ENCODE measurements at regions not wholly inside any gene's neighbourhood (a gene's known extent, or its start where the extent isn't known, plus 50 kb on each side); places are given as distances from the start of the nearest gene placed in this dataset.

- intact Hi-C loops (cut with micrococcal nuclease) = no loop called here
- Mint-ChIP-seq H3K9me3 (no peaks in the 10 kb centered on the region), H3K27me3 (ENCODE audit: low read depth) (no peaks in the 10 kb centered on the region), H3K4me1 (ENCODE audit: low read depth) (no peaks in the 10 kb centered on the region), H3K36me3 (ENCODE audit: low read depth) (no peaks in the 10 kb centered on the region), H3K4me3 (no peak overlapping the region), H3K27ac (no peak overlapping the region)
- CTCF ChIA-PET = no interaction called here
- no peak for DNase-seq
These were observed 171.5 kb downstream of the NUAK1 start for GRCh38 chr12:105967038-105967776.

- DNase-seq = no peak
- H3K36me3 Mint-ChIP-seq (ENCODE audit: low read depth) = no peaks in the 10 kb centered on the region
- H3K27ac Mint-ChIP-seq = no peak overlapping the region
- H3K27me3 Mint-ChIP-seq (ENCODE audit: low read depth) = no peaks in the 10 kb centered on the region
- intact Hi-C loops (cut with micrococcal nuclease) = no loop called here
- no peaks in the 10 kb centered on the region for H3K4me1 Mint-ChIP-seq (ENCODE audit: low read depth)
- no peaks in the 10 kb centered on the region for H3K9me3 Mint-ChIP-seq
- CTCF ChIA-PET = interaction anchor here (0.9 kb wide), 1 partner anchor 89 kb away, joined by 3 read pairs; no protein-coding TSS in a partner anchor
- H3K4me3 Mint-ChIP-seq = no peak overlapping the region
These were observed 170.7 kb downstream of the NUAK1 start for GRCh38 chr12:105968025-105968424.

GRCh38 chr12:105970885-105971284, 167.9 kb downstream of the NUAK1 start:
- Mint-ChIP-seq H3K27ac (no peak overlapping the region), H3K36me3 (ENCODE audit: low read depth) (no peaks in the 10 kb centered on the region), H3K9me3 (no peaks in the 10 kb centered on the region), H3K27me3 (ENCODE audit: low read depth) (no peaks in the 10 kb centered on the region), H3K4me1 (ENCODE audit: low read depth) (no peaks in the 10 kb centered on the region), H3K4me3 (no peak overlapping the region)
- no peak for DNase-seq
- CTCF ChIA-PET = no interaction called here
- intact Hi-C loops (cut with micrococcal nuclease) = no loop called here

- DNase-seq = no peak
- intact Hi-C loops (cut with micrococcal nuclease) = no loop called here
- CTCF ChIA-PET = no interaction called here
- H3K27me3 Mint-ChIP-seq (ENCODE audit: low read depth) = peaks cover 4% of the 10 kb centered on the region
- no peak overlapping the region for H3K4me3 Mint-ChIP-seq
- no peaks in the 10 kb centered on the region for H3K4me1 Mint-ChIP-seq (ENCODE audit: low read depth)
- H3K9me3 Mint-ChIP-seq = no peaks in the 10 kb centered on the region
- H3K27ac Mint-ChIP-seq = no peak overlapping the region
- H3K36me3 Mint-ChIP-seq (ENCODE audit: low read depth) = no peaks in the 10 kb centered on the region
These were observed 164.0 kb downstream of the NUAK1 start for GRCh38 chr12:105974738-105975137.

GRCh38 chr12:105975351-105975750, 163.4 kb downstream of the NUAK1 start:
- Mint-ChIP-seq H3K4me3 (no peak overlapping the region), H3K27ac (no peak overlapping the region), H3K4me1 (ENCODE audit: low read depth) (no peaks in the 10 kb centered on the region), H3K9me3 (no peaks in the 10 kb centered on the region), H3K36me3 (ENCODE audit: low read depth) (no peaks in the 10 kb centered on the region), H3K27me3 (ENCODE audit: low read depth) (peaks cover 4% of the 10 kb centered on the region)
- CTCF ChIA-PET = no interaction called here
- intact Hi-C loops (cut with micrococcal nuclease) = no loop called here
- no peak for DNase-seq

GRCh38 chr12:105977236-105977635, 161.5 kb downstream of the NUAK1 start:
- no peak overlapping the region for H3K4me3 Mint-ChIP-seq
- H3K9me3 Mint-ChIP-seq = no peaks in the 10 kb centered on the region
- no peak overlapping the region for H3K27ac Mint-ChIP-seq
- no peaks in the 10 kb centered on the region for H3K4me1 Mint-ChIP-seq (ENCODE audit: low read depth)
- no peak for DNase-seq
- peaks cover 4% of the 10 kb centered on the region for H3K27me3 Mint-ChIP-seq (ENCODE audit: low read depth)
- intact Hi-C loops (cut with micrococcal nuclease) = no loop called here
- no peaks in the 10 kb centered on the region for H3K36me3 Mint-ChIP-seq (ENCODE audit: low read depth)
- CTCF ChIA-PET = interaction anchor here (0.6 kb wide), 1 partner anchor 287 kb away, joined by 4 read pairs; no protein-coding TSS in a partner anchor

GRCh38 chr12:105977652-105978051, 161.1 kb downstream of the NUAK1 start:
- Mint-ChIP-seq H3K4me1 (ENCODE audit: low read depth) (no peaks in the 10 kb centered on the region), H3K27me3 (ENCODE audit: low read depth) (peaks cover 4% of the 10 kb centered on the region), H3K9me3 (no peaks in the 10 kb centered on the region), H3K27ac (no peak overlapping the region), H3K36me3 (ENCODE audit: low read depth) (no peaks in the 10 kb centered on the region), H3K4me3 (no peak overlapping the region)
- intact Hi-C loops (cut with micrococcal nuclease) = no loop called here
- CTCF ChIA-PET = interaction anchor here (0.6 kb wide), 1 partner anchor 287 kb away, joined by 4 read pairs; no protein-coding TSS in a partner anchor
- no peak for DNase-seq

- no peak overlapping the region for H3K27ac Mint-ChIP-seq
- no peak overlapping the region for H3K4me3 Mint-ChIP-seq
- intact Hi-C loops (cut with micrococcal nuclease) = no loop called here
- no peaks in the 10 kb centered on the region for H3K4me1 Mint-ChIP-seq (ENCODE audit: low read depth)
- no peaks in the 10 kb centered on the region for H3K36me3 Mint-ChIP-seq (ENCODE audit: low read depth)
- DNase-seq = no peak
- peaks cover 4% of the 10 kb centered on the region for H3K27me3 Mint-ChIP-seq (ENCODE audit: low read depth)
- no peaks in the 10 kb centered on the region for H3K9me3 Mint-ChIP-seq
- CTCF ChIA-PET = no interaction called here
These were observed 160.5 kb downstream of the NUAK1 start for GRCh38 chr12:105978276-105978675.

- CTCF ChIA-PET = no interaction called here
- H3K27me3 Mint-ChIP-seq (ENCODE audit: low read depth) = peaks cover 4% of the 10 kb centered on the region
- DNase-seq = no peak
- H3K36me3 Mint-ChIP-seq (ENCODE audit: low read depth) = no peaks in the 10 kb centered on the region
- no peaks in the 10 kb centered on the region for H3K9me3 Mint-ChIP-seq
- H3K4me1 Mint-ChIP-seq (ENCODE audit: low read depth) = no peaks in the 10 kb centered on the region
- no peak overlapping the region for H3K4me3 Mint-ChIP-seq
- no peak overlapping the region for H3K27ac Mint-ChIP-seq
- intact Hi-C loops (cut with micrococcal nuclease) = no loop called here
These were observed 160.1 kb downstream of the NUAK1 start for GRCh38 chr12:105978686-105979085.

- no peak overlapping the region for H3K4me3 Mint-ChIP-seq
- no peak for DNase-seq
- peaks cover 4% of the 10 kb centered on the region for H3K27me3 Mint-ChIP-seq (ENCODE audit: low read depth)
- no peaks in the 10 kb centered on the region for H3K9me3 Mint-ChIP-seq
- no peak overlapping the region for H3K27ac Mint-ChIP-seq
- intact Hi-C loops (cut with micrococcal nuclease) = no loop called here
- no peaks in the 10 kb centered on the region for H3K36me3 Mint-ChIP-seq (ENCODE audit: low read depth)
- no peaks in the 10 kb centered on the region for H3K4me1 Mint-ChIP-seq (ENCODE audit: low read depth)
- CTCF ChIA-PET = no interaction called here
These were observed 158.7 kb downstream of the NUAK1 start for GRCh38 chr12:105980085-105980484.

GRCh38 chr12:105980533-105980932, 158.2 kb downstream of the NUAK1 start:
- no peak overlapping the region for H3K4me3 Mint-ChIP-seq
- DNase-seq = no peak
- H3K9me3 Mint-ChIP-seq = no peaks in the 10 kb centered on the region
- H3K27ac Mint-ChIP-seq = no peak overlapping the region
- H3K27me3 Mint-ChIP-seq (ENCODE audit: low read depth) = peaks cover 4% of the 10 kb centered on the region
- intact Hi-C loops (cut with micrococcal nuclease) = no loop called here
- no peaks in the 10 kb centered on the region for H3K4me1 Mint-ChIP-seq (ENCODE audit: low read depth)
- H3K36me3 Mint-ChIP-seq (ENCODE audit: low read depth) = no peaks in the 10 kb centered on the region
- CTCF ChIA-PET = no interaction called here

GRCh38 chr12:105982022-105982421, 156.7 kb downstream of the NUAK1 start:
- Mint-ChIP-seq H3K27ac (no peak overlapping the region), H3K27me3 (ENCODE audit: low read depth) (no peaks in the 10 kb centered on the region), H3K9me3 (no peaks in the 10 kb centered on the region), H3K4me3 (no peak overlapping the region), H3K36me3 (ENCODE audit: low read depth) (no peaks in the 10 kb centered on the region), H3K4me1 (ENCODE audit: low read depth) (no peaks in the 10 kb centered on the region)
- intact Hi-C loops (cut with micrococcal nuclease) = no loop called here
- no peak for DNase-seq
- CTCF ChIA-PET = no interaction called here

- H3K27ac Mint-ChIP-seq = no peak overlapping the region
- H3K4me1 Mint-ChIP-seq (ENCODE audit: low read depth) = no peaks in the 10 kb centered on the region
- no peaks in the 10 kb centered on the region for H3K9me3 Mint-ChIP-seq
- no peak overlapping the region for H3K4me3 Mint-ChIP-seq
- H3K27me3 Mint-ChIP-seq (ENCODE audit: low read depth) = no peaks in the 10 kb centered on the region
- DNase-seq = no peak
- no peaks in the 10 kb centered on the region for H3K36me3 Mint-ChIP-seq (ENCODE audit: low read depth)
- intact Hi-C loops (cut with micrococcal nuclease) = no loop called here
- CTCF ChIA-PET = no interaction called here
These were observed 155.0 kb downstream of the NUAK1 start for GRCh38 chr12:105983622-105984320.

Data from activated naive CD4-positive, alpha-beta T cell treated with anti-CD3 and anti-CD28 coated beads for 36 hours (primary cell).